Upper lobe of right lung (tissue), 1 donor: ENCODE measurements at regions not wholly inside any gene's neighbourhood (a gene's known extent, or its start where the extent isn't known, plus 50 kb on each side); places are given as distances from the start of the nearest gene placed in this dataset.
"Not testable (repeated sequence)": the region's sequence is repeated elsewhere in the genome, so short reads cannot be mapped to it uniquely, and the experiment has no call there.

Experiments used
- ATAC-seq: fragments of 200-7000 bp; cut with Tn5 transposase; one replicate; pipeline ENCODE4 v1.9.1; 2020; ENCODE audit warnings: mild to moderate bottlenecking, moderate library complexity
- DNase-seq: peaks from one replicate; pipeline ENCODE4 v3.0.0-alpha.2; 2020
- H3K27ac ChIP-seq: fragments of 200-600 bp; one replicate; pipeline ENCODE4 v1.8.0; 2022
- H3K27me3 ChIP-seq: fragments of 200-600 bp; one replicate; pipeline ENCODE4 v1.8.0; 2022; ENCODE audit warnings: mild to moderate bottlenecking
- H3K36me3 ChIP-seq: fragments of 200-600 bp; one replicate; pipeline ENCODE4 v1.8.0; 2022
- H3K4me1 ChIP-seq: fragments of 200-600 bp; one replicate; pipeline ENCODE4 v1.8.0; 2022
- H3K4me3 ChIP-seq: fragments of 200-600 bp; one replicate; pipeline ENCODE4 v1.8.0; 2022; ENCODE audit warnings: mild to moderate bottlenecking
- H3K9me3 ChIP-seq: fragments of 200-600 bp; one replicate; pipeline ENCODE4 v1.8.0; 2022
- CTCF ChIP-seq: fragments of 200-600 bp; IDR thresholded peaks from one replicate; pipeline ENCODE4 v1.8.0; 2022; ENCODE audit warnings: antibody characterized with exemption
- intact Hi-C: fragments of 100-400 bp; cut with DNase I; formaldehyde crosslinking; loops from one replicate; pipeline ENCODE4 v1.11.0; 2022
- donor health status: DM: no; HTN: yes; CAD: no; lungs with severe emphysema.

- Histone ChIP-seq H3K4me3 (no peak overlapping the region), H3K27ac (no peak overlapping the region), H3K36me3 (no peaks in the 10 kb centered on the region), H3K9me3 (no peaks in the 10 kb centered on the region), H3K4me1 (no peaks in the 10 kb centered on the region), H3K27me3 (no peaks in the 10 kb centered on the region)
- intact Hi-C loops = no loop called here
- ATAC-seq (no peak), DNase-seq (no peak)
- TF ChIP-seq CTCF = no peak
Measured at GRCh38 chr10:21343087-21343486, 182.4 kb downstream of the SKIDA1 start.

GRCh38 chr10:21342499-21342898, 183.0 kb downstream of the SKIDA1 start:
- intact Hi-C loops, H3K9me3 ChIP-seq, H3K4me3 ChIP-seq, DNase-seq, H3K27me3 ChIP-seq, H3K4me1 ChIP-seq, ATAC-seq, H3K36me3 ChIP-seq, H3K27ac ChIP-seq: not testable (repeated sequence)

- ATAC-seq (no peak), DNase-seq (no peak)
- H3K4me3 ChIP-seq = no peak overlapping the region
- no peaks in the 10 kb centered on the region for H3K27me3 ChIP-seq
- no peak for TF ChIP-seq CTCF
- no peak overlapping the region for H3K27ac ChIP-seq
- intact Hi-C loops = no loop called here
- no peaks in the 10 kb centered on the region for H3K9me3 ChIP-seq
- peaks cover 12% of the 10 kb centered on the region for H3K4me1 ChIP-seq
- H3K36me3 ChIP-seq = no peaks in the 10 kb centered on the region
Measured at GRCh38 chr10:21340331-21340730, 185.2 kb downstream of the SKIDA1 start.

- TF ChIP-seq CTCF = no peak
- H3K36me3 ChIP-seq = no peaks in the 10 kb centered on the region
- ATAC-seq (no peak), DNase-seq (no peak)
- H3K9me3 ChIP-seq = no peaks in the 10 kb centered on the region
- H3K4me1 ChIP-seq = peaks cover 16% of the 10 kb centered on the region
- intact Hi-C loops = no loop called here
- peak overlapping the region; percentile 30 for H3K27ac ChIP-seq
- no peak overlapping the region for H3K4me3 ChIP-seq
- no peaks in the 10 kb centered on the region for H3K27me3 ChIP-seq
Measured at GRCh38 chr10:21337171-21337792, 188.2 kb downstream of the SKIDA1 start.

- no peak for TF ChIP-seq CTCF
- ATAC-seq = peak; percentile 87
- no peaks in the 10 kb centered on the region for H3K27me3 ChIP-seq
- H3K27ac ChIP-seq = peak overlapping the region; percentile 30
- no peaks in the 10 kb centered on the region for H3K36me3 ChIP-seq
- peaks cover 16% of the 10 kb centered on the region for H3K4me1 ChIP-seq
- no peak for DNase-seq
- intact Hi-C loops = no loop called here
- H3K4me3 ChIP-seq = no peak overlapping the region
- H3K9me3 ChIP-seq = no peaks in the 10 kb centered on the region
Measured at GRCh38 chr10:21336476-21337170, 188.9 kb downstream of the SKIDA1 start.

GRCh38 chr10:21334891-21335696, 190.4 kb downstream of the SKIDA1 start:
- Histone ChIP-seq H3K36me3 (no peaks in the 10 kb centered on the region), H3K27ac (no peak overlapping the region), H3K27me3 (no peaks in the 10 kb centered on the region), H3K9me3 (no peaks in the 10 kb centered on the region), H3K4me3 (no peak overlapping the region), H3K4me1 (peaks cover 20% of the 10 kb centered on the region)
- intact Hi-C loops = no loop called here
- DNase-seq = no peak
- TF ChIP-seq CTCF = no peak
- ATAC-seq = peak; percentile 33
